ENCODE measurements at regions not wholly inside any gene's neighbourhood (a gene's known extent, or its start where the extent isn't known, plus 50 kb on each side); places are given as distances from the start of the nearest gene placed in this dataset.

GRCh38 chr3:70899816-70900215 is 587.4 kb upstream of the MDFIC2 start:
- no peak for TF ChIP-seq POLR2AphosphoS5 (IDR thresholded peaks at IDR 0.05)
- TF ChIP-seq POLR2A (IDR thresholded peaks at IDR 0.05), result no peak
- TF ChIP-seq EP300 (IDR thresholded peaks at IDR 0.05), result no peak
- TF ChIP-seq CTCF (IDR thresholded peaks at IDR 0.05), result no peak
- 86 to 90% methylated on average over 4 of the region's 4 CpGs for WGBS, 2 donors
- Histone ChIP-seq H3K36me3 (no peaks in the 10 kb centered on the region), H3K4me1 (no peaks in the 10 kb centered on the region), H3K27ac (no peak overlapping the region), H3K27me3 (no peaks in the 10 kb centered on the region), H3K9me3 (no peaks in the 10 kb centered on the region), H3K4me3 (no peak overlapping the region)
- intact Hi-C loops (cut with DNase I), result no loop called here
- no peak for DNase-seq

- H3K27ac ChIP-seq, result peak overlapping the region in 2 of 4 donors; percentile 25 to 46
- H3K9me3 ChIP-seq, result no peaks in the 10 kb centered on the region
- no peak for TF ChIP-seq CTCF (IDR thresholded peaks at IDR 0.05)
- no peak for TF ChIP-seq POLR2A (IDR thresholded peaks at IDR 0.05)
- TF ChIP-seq POLR2AphosphoS5 (IDR thresholded peaks at IDR 0.05), result no peak
- no peak for TF ChIP-seq EP300 (IDR thresholded peaks at IDR 0.05)
- intact Hi-C loops (cut with DNase I), result no loop called here
- 93 to 96% methylated on average over 3 of the region's 3 CpGs for WGBS, 2 donors
- H3K4me1 ChIP-seq, result no peaks in the 10 kb centered on the region
- no peaks in the 10 kb centered on the region for H3K27me3 ChIP-seq
- H3K36me3 ChIP-seq, result no peaks in the 10 kb centered on the region
- no peak for DNase-seq
- no peak overlapping the region for H3K4me3 ChIP-seq
Observed at GRCh38 chr3:70890020-70890394, 577.6 kb upstream of the MDFIC2 start.

- Histone ChIP-seq H3K4me1 (no peaks in the 10 kb centered on the region), H3K27ac (peak overlapping the region in 2 of 4 donors; percentile 15 to 46), H3K27me3 (no peaks in the 10 kb centered on the region), H3K4me3 (no peak overlapping the region), H3K36me3 (no peaks in the 10 kb centered on the region), H3K9me3 (no peaks in the 10 kb centered on the region)
- no peak for TF ChIP-seq POLR2A (IDR thresholded peaks at IDR 0.05)
- no peak for TF ChIP-seq CTCF (IDR thresholded peaks at IDR 0.05)
- TF ChIP-seq POLR2AphosphoS5 (IDR thresholded peaks at IDR 0.05), result peak in 1 of 4 donors; percentile 22
- DNase-seq, result no peak
- intact Hi-C loops (cut with DNase I), result no loop called here
- WGBS, 2 donors, result 76 to 88% methylated on average over 8 of the region's 8 CpGs
Observed at GRCh38 chr3:70889162-70890019, 577.0 kb upstream of the MDFIC2 start.

DNA sequence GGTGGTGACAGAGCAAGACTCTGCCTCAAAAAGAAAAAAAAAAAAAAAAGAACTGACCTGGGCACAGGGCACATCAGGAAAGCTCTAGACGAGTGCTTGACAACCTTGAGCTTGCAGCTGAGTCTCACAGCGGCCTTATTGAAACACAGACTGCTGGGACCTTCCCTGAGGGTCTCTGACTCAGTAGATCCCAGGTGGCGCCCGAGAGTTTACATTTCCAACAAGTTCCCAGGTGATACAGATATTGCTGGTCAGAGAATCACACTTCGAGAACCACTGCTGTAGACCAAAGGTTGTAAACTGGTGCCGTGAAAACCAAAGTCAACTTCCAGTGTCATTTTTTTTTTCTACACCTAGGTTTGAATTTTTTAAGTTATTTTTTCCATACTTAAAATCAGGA is 573.2 kb upstream of the MDFIC2 start:
- no peaks in the 10 kb centered on the region for H3K9me3 ChIP-seq
- TF ChIP-seq POLR2A (IDR thresholded peaks at IDR 0.05), result no peak
- TF ChIP-seq EP300 (IDR thresholded peaks at IDR 0.05), result no peak
- TF ChIP-seq CTCF (IDR thresholded peaks at IDR 0.05), result no peak
- TF ChIP-seq POLR2AphosphoS5 (IDR thresholded peaks at IDR 0.05), result no peak
- no peak overlapping the region for H3K27ac ChIP-seq
- 76 to 86% methylated on average over 6 of the region's 6 CpGs for WGBS, 2 donors
- intact Hi-C loops (cut with DNase I), result no loop called here
- no peaks in the 10 kb centered on the region for H3K27me3 ChIP-seq
- H3K4me3 ChIP-seq, result no peak overlapping the region
- no peak for DNase-seq
- H3K36me3 ChIP-seq, result no peaks in the 10 kb centered on the region
- H3K4me1 ChIP-seq, result no peaks in the 10 kb centered on the region

DNA sequence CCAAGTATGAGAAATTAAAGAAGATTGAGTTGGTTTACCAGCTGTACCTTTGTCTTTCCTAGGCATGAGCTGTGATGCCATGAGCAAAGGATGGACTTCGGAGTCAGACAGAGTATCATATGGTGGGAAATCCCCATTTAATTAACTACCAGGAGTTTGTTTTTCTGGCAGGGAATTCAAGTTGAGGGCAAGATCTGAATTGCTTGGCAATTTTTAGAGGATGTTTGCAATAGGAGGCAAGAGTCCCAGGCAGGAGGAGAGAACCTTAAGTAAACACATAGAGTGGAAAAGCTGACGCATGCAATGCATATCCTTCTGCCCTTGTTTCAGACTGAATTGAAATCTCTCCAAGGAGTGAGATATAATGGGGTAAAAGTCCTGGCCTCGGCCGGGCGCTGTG is 569.7 kb upstream of the MDFIC2 start:
- Histone ChIP-seq H3K27me3 (no peaks in the 10 kb centered on the region), H3K27ac (no peak overlapping the region), H3K36me3 (no peaks in the 10 kb centered on the region), H3K9me3 (no peaks in the 10 kb centered on the region), H3K4me3 (no peak overlapping the region), H3K4me1 (no peaks in the 10 kb centered on the region)
- intact Hi-C loops (cut with DNase I), result no loop called here
- 27 to 70% methylated on average over 5 of the region's 5 CpGs for WGBS, 2 donors
- no peak for TF ChIP-seq CTCF (IDR thresholded peaks at IDR 0.05)
- TF ChIP-seq POLR2AphosphoS5 (IDR thresholded peaks at IDR 0.05), result no peak
- TF ChIP-seq POLR2A (IDR thresholded peaks at IDR 0.05), result no peak
- no peak for TF ChIP-seq EP300 (IDR thresholded peaks at IDR 0.05)
- no peak for DNase-seq

All from sigmoid colon (tissue), 6 donors.